ENCODE measurements at regions not wholly inside any gene's neighbourhood (a gene's known extent, or its start where the extent isn't known, plus 50 kb on each side); places are given as distances from the start of the nearest gene placed in this dataset.
"Not testable (repeated sequence)": the region's sequence is repeated elsewhere in the genome, so short reads cannot be mapped to it uniquely, and the experiment has no call there.

- DNase-seq (ENCODE audit: low spot score), result no peak
Measured at GRCh38 chr21:38039841-38040240, 123.6 kb upstream of the KCNJ6 start.

- no peak for DNase-seq (ENCODE audit: low spot score)
Measured at GRCh38 chr21:38041493-38041892, 125.2 kb upstream of the KCNJ6 start.

- DNase-seq (ENCODE audit: low spot score), result no peak
Measured at GRCh38 chr21:38042246-38042645, 126.0 kb upstream of the KCNJ6 start.

- peak; percentile 7 for DNase-seq (ENCODE audit: low spot score)
Measured at GRCh38 chr21:38048167-38048566, 131.9 kb upstream of the KCNJ6 start.

- no peak for DNase-seq (ENCODE audit: low spot score)
Measured at GRCh38 chr21:38054334-38054733, 138.1 kb upstream of the KCNJ6 start.

GRCh38 chr21:38056481-38056880 is 140.2 kb upstream of the KCNJ6 start:
- DNase-seq (ENCODE audit: low spot score), result no peak

GRCh38 chr21:38057626-38058025 is 141.4 kb upstream of the KCNJ6 start:
- DNase-seq (ENCODE audit: low spot score), result no peak

GRCh38 chr21:38060533-38060932 is 144.3 kb upstream of the KCNJ6 start:
- DNase-seq (ENCODE audit: low spot score), result no peak

GRCh38 chr21:38067086-38067739 is 151.0 kb upstream of the KCNJ6 start:
- DNase-seq (ENCODE audit: low spot score), result no peak

- DNase-seq (ENCODE audit: low spot score), result no peak
Measured at GRCh38 chr21:38072489-38072888, 156.2 kb upstream of the KCNJ6 start.

GRCh38 chr21:38075833-38076587 is 159.8 kb upstream of the KCNJ6 start:
- DNase-seq (ENCODE audit: low spot score), result no peak

GRCh38 chr21:38077569-38077968 is 161.3 kb upstream of the KCNJ6 start:
- DNase-seq (ENCODE audit: low spot score), result no peak

- no peak for DNase-seq (ENCODE audit: low spot score)
Measured at GRCh38 chr21:38080888-38081287, 164.6 kb upstream of the KCNJ6 start.

- no peak for DNase-seq (ENCODE audit: low spot score)
Measured at GRCh38 chr21:38081708-38082107, 165.5 kb upstream of the KCNJ6 start.

- no peak for DNase-seq (ENCODE audit: low spot score)
Measured at GRCh38 chr21:38082936-38083485, 166.8 kb upstream of the KCNJ6 start.

GRCh38 chr21:38083535-38083934 is 167.3 kb upstream of the KCNJ6 start:
- DNase-seq (ENCODE audit: low spot score), result no peak

- no peak for DNase-seq (ENCODE audit: low spot score)
Measured at GRCh38 chr21:38086580-38086979, 170.2 kb upstream of the KCNJ15 start.

- no peak for DNase-seq (ENCODE audit: low spot score)
Measured at GRCh38 chr21:38088916-38089762, 167.7 kb upstream of the KCNJ15 start.

GRCh38 chr21:38089763-38090046 is 167.1 kb upstream of the KCNJ15 start:
- DNase-seq (ENCODE audit: low spot score), result no peak

GRCh38 chr21:38091061-38091460 is 165.7 kb upstream of the KCNJ15 start:
- DNase-seq (ENCODE audit: low spot score), result not testable (repeated sequence)

- DNase-seq (ENCODE audit: low spot score), result no peak
Measured at GRCh38 chr21:38092051-38092450, 164.7 kb upstream of the KCNJ15 start.

- no peak for DNase-seq (ENCODE audit: low spot score)
Measured at GRCh38 chr21:38095220-38095619, 161.6 kb upstream of the KCNJ15 start.

GRCh38 chr21:38097789-38098188 is 159.0 kb upstream of the KCNJ15 start:
- DNase-seq (ENCODE audit: low spot score), result no peak
